ENCODE measurements at regions not wholly inside any gene's neighbourhood (a gene's known extent, or its start where the extent isn't known, plus 50 kb on each side); places are given as distances from the start of the nearest gene placed in this dataset.

DNA sequence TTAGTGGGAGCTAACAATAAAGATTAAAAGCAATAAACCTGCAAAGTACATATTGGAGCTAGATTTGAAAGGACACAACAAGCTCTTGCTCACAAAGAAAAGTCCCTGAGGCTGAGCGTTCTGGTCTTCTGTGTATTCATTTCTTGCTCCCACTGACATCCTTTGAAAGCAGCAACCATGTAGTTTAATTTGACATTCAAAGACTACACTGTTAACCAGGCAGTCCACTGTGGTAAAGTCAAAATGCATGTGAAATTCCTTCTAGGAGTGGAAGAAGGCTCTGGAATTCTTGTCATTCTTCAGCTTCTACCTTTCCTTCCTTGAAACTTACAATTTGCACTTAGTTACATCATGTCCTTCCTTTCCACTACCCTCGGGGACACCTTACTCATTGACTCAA is 480.7 kb downstream of the CSNK1G3 start:
- TF ChIP-seq, protein P1, sequence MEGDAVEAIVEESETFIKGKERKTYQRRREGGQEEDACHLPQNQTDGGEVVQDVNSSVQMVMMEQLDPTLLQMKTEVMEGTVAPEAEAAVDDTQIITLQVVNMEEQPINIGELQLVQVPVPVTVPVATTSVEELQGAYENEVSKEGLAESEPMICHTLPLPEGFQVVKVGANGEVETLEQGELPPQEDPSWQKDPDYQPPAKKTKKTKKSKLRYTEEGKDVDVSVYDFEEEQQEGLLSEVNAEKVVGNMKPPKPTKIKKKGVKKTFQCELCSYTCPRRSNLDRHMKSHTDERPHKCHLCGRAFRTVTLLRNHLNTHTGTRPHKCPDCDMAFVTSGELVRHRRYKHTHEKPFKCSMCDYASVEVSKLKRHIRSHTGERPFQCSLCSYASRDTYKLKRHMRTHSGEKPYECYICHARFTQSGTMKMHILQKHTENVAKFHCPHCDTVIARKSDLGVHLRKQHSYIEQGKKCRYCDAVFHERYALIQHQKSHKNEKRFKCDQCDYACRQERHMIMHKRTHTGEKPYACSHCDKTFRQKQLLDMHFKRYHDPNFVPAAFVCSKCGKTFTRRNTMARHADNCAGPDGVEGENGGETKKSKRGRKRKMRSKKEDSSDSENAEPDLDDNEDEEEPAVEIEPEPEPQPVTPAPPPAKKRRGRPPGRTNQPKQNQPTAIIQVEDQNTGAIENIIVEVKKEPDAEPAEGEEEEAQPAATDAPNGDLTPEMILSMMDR (IDR thresholded peaks at IDR 0.05) = no peak
- no peak for TF ChIP-seq ZFX (IDR thresholded peaks at IDR 0.05; ENCODE audit: borderline replicate concordance)

All from 22Rv1 (cell line).